ENCODE measurements at regions not wholly inside any gene's neighbourhood (a gene's known extent, or its start where the extent isn't known, plus 50 kb on each side); places are given as distances from the start of the nearest gene placed in this dataset.

DNA sequence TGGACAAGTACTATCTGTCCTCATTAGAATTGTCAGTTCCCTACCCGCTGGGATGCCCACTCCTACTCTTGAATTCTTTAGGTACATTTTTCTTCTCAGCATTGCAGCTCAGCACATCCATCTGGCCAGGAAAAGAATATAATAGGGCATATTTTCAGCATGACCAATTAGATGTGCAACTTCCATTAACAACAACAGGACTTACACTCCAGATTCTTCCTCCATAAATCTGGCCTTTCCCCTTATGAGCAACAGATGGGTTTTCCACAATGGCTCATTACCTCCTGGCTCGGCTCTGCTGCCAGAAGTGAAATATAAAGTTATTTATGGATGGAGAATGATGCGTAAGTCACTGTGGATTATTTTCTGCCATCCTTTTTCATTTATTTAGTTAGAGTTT, 443.8 kb upstream of the TGFBR2 start:
- TF ChIP-seq SP1 (IDR thresholded peaks at IDR 0.05), result no peak
- TF ChIP-seq ARNT (IDR thresholded peaks at IDR 0.05), result no peak
- no peak for TF ChIP-seq ELF4 (IDR thresholded peaks at IDR 0.05)

All from HEK293T (cell line).